Loucy (cell line): ENCODE measurements at regions not wholly inside any gene's neighbourhood (a gene's known extent, or its start where the extent isn't known, plus 50 kb on each side); places are given as distances from the start of the nearest gene placed in this dataset.
A peak's percentile ranks its signal among the peaks of the same experiment; 100 is the strongest.

Experiments
- H2AFZ ChIP-seq: fragments of 200-600 bp; sonication (generic); 2 replicates; pipeline ENCODE4 v1.6.0; 2016; ENCODE audit warnings: antibody characterized with exemption, mild to moderate bottlenecking, low read length, moderate library complexity
- H3F3A ChIP-seq: fragments of 200-600 bp; 2 replicates; pipeline ENCODE4 v1.6.0; 2016; ENCODE audit warnings: antibody characterized with exemption, low read depth, mild to moderate bottlenecking
- H3K27me3 ChIP-seq: fragments of 200-600 bp; sonication (generic); 2 replicates; pipeline ENCODE4 v1.6.1; 2014; ENCODE audit warnings: low read length, mild to moderate bottlenecking; ENCODE audit not compliant: insufficient read depth, poor library complexity, severe bottlenecking
- H3K36me3 ChIP-seq: fragments of 200-600 bp; sonication (generic); 2 replicates; pipeline ENCODE4 v1.6.1; 2016; ENCODE audit warnings: low read length; ENCODE audit not compliant: insufficient read depth
- H3K4me1 ChIP-seq: fragments of 200-600 bp; sonication (generic); 2 replicates; pipeline ENCODE4 v1.5.1; 2014; ENCODE audit warnings: low read length, mild to moderate bottlenecking; ENCODE audit not compliant: insufficient read depth, poor library complexity, severe bottlenecking
- H3K4me2 ChIP-seq: fragments of 200-600 bp; sonication (generic); 2 replicates; pipeline ENCODE4 v1.6.0; 2014; ENCODE audit warnings: antibody characterized with exemption, low read length, low read depth, mild to moderate bottlenecking; ENCODE audit not compliant: poor library complexity, severe bottlenecking
- H3K4me3 ChIP-seq: fragments of 200-600 bp; sonication (generic); 2 replicates; pipeline ENCODE4 v1.5.1; 2014; ENCODE audit warnings: low read length, mild to moderate bottlenecking, mixed read lengths; ENCODE audit not compliant: poor library complexity, severe bottlenecking
- H3K79me2 ChIP-seq: fragments of 200-600 bp; sonication (generic); 2 replicates; pipeline ENCODE4 v1.6.1; 2014; ENCODE audit warnings: low read length; ENCODE audit not compliant: insufficient read depth
- H3K9ac ChIP-seq: fragments of 200-600 bp; sonication (generic); 2 replicates; pipeline ENCODE4 v1.6.0; 2014; ENCODE audit warnings: mild to moderate bottlenecking, low read depth, low read length, moderate library complexity; ENCODE audit not compliant: poor library complexity, severe bottlenecking
- H3K9me2 ChIP-seq: fragments of 200-600 bp; sonication (generic); replicated peaks from 2 replicates; pipeline ENCODE4 v1.6.1; 2016; ENCODE audit warnings: low read depth, low read length, mixed read lengths
- H3K9me3 ChIP-seq: fragments of 200-600 bp; sonication (generic); 2 replicates; pipeline ENCODE4 v1.6.1; 2014; ENCODE audit warnings: mild to moderate bottlenecking, antibody characterized with exemption, low read length, low read depth; ENCODE audit not compliant: insufficient read depth
- H4K20me1 ChIP-seq: fragments of 200-600 bp; sonication (generic); 2 replicates; pipeline ENCODE4 v1.6.0; 2014; ENCODE audit warnings: antibody characterized with exemption, low read length, mild to moderate bottlenecking; ENCODE audit not compliant: insufficient read depth, poor library complexity, severe bottlenecking
- EZH2phosphoT487 ChIP-seq: fragments of 200-600 bp; IDR thresholded peaks from 2 replicates; pipeline ENCODE4 v1.6.1; 2018; ENCODE audit warnings: antibody characterized with exemption, mild to moderate bottlenecking, moderate library complexity, borderline replicate concordance
- TF ChIP-seq, protein P1 (sequence below): fragments of 200-600 bp; sonication (generic); conservative IDR thresholded peaks from 2 replicates; pipeline ENCODE4 v1.5.1; 2014; ENCODE audit warnings: mild to moderate bottlenecking, antibody characterized with exemption, low read length

- Histone ChIP-seq H4K20me1 (no peaks in the 10 kb centered on the region), H3F3A (no peaks in the 10 kb centered on the region), H3K4me3 (no peak overlapping the region), H2AFZ (peak overlapping the region; percentile 65; the same call in 1 of the 2 replicates), H3K9me3 (no peaks in the 10 kb centered on the region), H3K4me2 (no peak overlapping the region), H3K79me2 (no peaks in the 10 kb centered on the region), H3K27me3 (no peaks in the 10 kb centered on the region), H3K9me2 (no peaks in the 10 kb centered on the region), H3K36me3 (no peaks in the 10 kb centered on the region), H3K4me1 (no peaks in the 10 kb centered on the region), H3K9ac (no peak overlapping the region)
- TF ChIP-seq EZH2phosphoT487 = no peak
- TF ChIP-seq, protein P1, sequence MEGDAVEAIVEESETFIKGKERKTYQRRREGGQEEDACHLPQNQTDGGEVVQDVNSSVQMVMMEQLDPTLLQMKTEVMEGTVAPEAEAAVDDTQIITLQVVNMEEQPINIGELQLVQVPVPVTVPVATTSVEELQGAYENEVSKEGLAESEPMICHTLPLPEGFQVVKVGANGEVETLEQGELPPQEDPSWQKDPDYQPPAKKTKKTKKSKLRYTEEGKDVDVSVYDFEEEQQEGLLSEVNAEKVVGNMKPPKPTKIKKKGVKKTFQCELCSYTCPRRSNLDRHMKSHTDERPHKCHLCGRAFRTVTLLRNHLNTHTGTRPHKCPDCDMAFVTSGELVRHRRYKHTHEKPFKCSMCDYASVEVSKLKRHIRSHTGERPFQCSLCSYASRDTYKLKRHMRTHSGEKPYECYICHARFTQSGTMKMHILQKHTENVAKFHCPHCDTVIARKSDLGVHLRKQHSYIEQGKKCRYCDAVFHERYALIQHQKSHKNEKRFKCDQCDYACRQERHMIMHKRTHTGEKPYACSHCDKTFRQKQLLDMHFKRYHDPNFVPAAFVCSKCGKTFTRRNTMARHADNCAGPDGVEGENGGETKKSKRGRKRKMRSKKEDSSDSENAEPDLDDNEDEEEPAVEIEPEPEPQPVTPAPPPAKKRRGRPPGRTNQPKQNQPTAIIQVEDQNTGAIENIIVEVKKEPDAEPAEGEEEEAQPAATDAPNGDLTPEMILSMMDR = no peak
These were observed 393.6 kb downstream of the LMO7 start for GRCh38 chr13:76029706-76030105.

- Histone ChIP-seq H4K20me1 (no peaks in the 10 kb centered on the region), H2AFZ (peak overlapping the region; percentile 65; the same call in 1 of the 2 replicates), H3K27me3 (no peaks in the 10 kb centered on the region), H3K4me3 (no peak overlapping the region), H3K4me2 (no peak overlapping the region), H3K79me2 (no peaks in the 10 kb centered on the region), H3K9ac (no peak overlapping the region), H3K9me3 (no peaks in the 10 kb centered on the region), H3K9me2 (no peaks in the 10 kb centered on the region), H3F3A (no peaks in the 10 kb centered on the region), H3K36me3 (no peaks in the 10 kb centered on the region), H3K4me1 (no peaks in the 10 kb centered on the region)
- TF ChIP-seq, protein P1 = no peak
- TF ChIP-seq EZH2phosphoT487 = no peak
These were observed 393.0 kb downstream of the LMO7 start for GRCh38 chr13:76029088-76029487.

DNA sequence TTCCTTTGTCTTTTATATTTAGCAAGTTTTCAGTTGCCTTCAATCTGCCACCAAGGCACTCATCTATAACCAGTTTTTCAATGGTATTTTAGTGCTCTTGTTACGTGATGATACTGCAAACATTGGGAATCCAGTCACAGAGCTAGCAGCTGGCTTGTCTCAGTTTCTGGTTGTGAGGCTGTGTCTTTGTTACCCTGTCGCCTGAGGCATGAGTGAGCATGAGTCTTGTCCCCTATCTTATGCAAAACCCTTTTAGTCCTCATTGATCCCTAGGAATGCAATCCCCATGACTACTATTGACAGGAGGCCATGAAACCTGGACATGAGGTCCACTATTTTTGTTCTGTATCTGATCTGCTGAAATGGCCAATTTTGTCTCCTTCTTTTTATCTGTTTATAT lies 391.0 kb downstream of the LMO7 start:
- no peaks in the 10 kb centered on the region for H3K9me2 ChIP-seq
- H3K27me3 ChIP-seq = no peaks in the 10 kb centered on the region
- H3K36me3 ChIP-seq = no peaks in the 10 kb centered on the region
- TF ChIP-seq EZH2phosphoT487 = no peak
- TF ChIP-seq, protein P1 = no peak
- no peak overlapping the region for H3K4me2 ChIP-seq
- no peaks in the 10 kb centered on the region for H3K9me3 ChIP-seq
- no peaks in the 10 kb centered on the region for H4K20me1 ChIP-seq
- H2AFZ ChIP-seq = no peak overlapping the region
- H3F3A ChIP-seq = no peaks in the 10 kb centered on the region
- H3K79me2 ChIP-seq = no peaks in the 10 kb centered on the region
- no peak overlapping the region for H3K4me3 ChIP-seq
- no peaks in the 10 kb centered on the region for H3K4me1 ChIP-seq
- no peak overlapping the region for H3K9ac ChIP-seq
